GM20000 (cell line): ENCODE measurements at regions not wholly inside any gene's neighbourhood (a gene's known extent, or its start where the extent isn't known, plus 50 kb on each side); places are given as distances from the start of the nearest gene placed in this dataset.

Experiments
- DNase-seq: peaks from one replicate; pipeline ENCODE4 v3.0.0; 2012; ENCODE audit warnings: low spot score
- CTCF ChIP-seq: IDR thresholded peaks from 2 replicates; pipeline ENCODE4 v1.5.1; 2012; ENCODE audit warnings: mild to moderate bottlenecking, control low read depth; ENCODE audit errors: extremely low read depth, missing control alignments

- TF ChIP-seq CTCF: no peak
- no peak for DNase-seq
Observed at GRCh38 chr2:7111626-7112025, 194.4 kb downstream of the RNF144A start.

GRCh38 chr2:7115364-7115763 is 198.2 kb downstream of the RNF144A start:
- TF ChIP-seq CTCF: no peak
- DNase-seq: no peak

GRCh38 chr2:7115906-7116305 is 198.7 kb downstream of the RNF144A start:
- DNase-seq: no peak
- no peak for TF ChIP-seq CTCF

GRCh38 chr2:7116511-7116910 is 199.3 kb downstream of the RNF144A start:
- DNase-seq: no peak
- no peak for TF ChIP-seq CTCF

GRCh38 chr2:7117076-7117475 is 199.9 kb downstream of the RNF144A start:
- no peak for DNase-seq
- no peak for TF ChIP-seq CTCF

- TF ChIP-seq CTCF: no peak
- DNase-seq: no peak
Observed at GRCh38 chr2:7118606-7119131, 201.5 kb downstream of the RNF144A start.

- peak; percentile 15 for TF ChIP-seq CTCF
- DNase-seq: peak; percentile 24
Observed at GRCh38 chr2:7119132-7119835, 202.1 kb downstream of the RNF144A start.
